ENCODE measurements at regions not wholly inside any gene's neighbourhood (a gene's known extent, or its start where the extent isn't known, plus 50 kb on each side); places are given as distances from the start of the nearest gene placed in this dataset.

DNA sequence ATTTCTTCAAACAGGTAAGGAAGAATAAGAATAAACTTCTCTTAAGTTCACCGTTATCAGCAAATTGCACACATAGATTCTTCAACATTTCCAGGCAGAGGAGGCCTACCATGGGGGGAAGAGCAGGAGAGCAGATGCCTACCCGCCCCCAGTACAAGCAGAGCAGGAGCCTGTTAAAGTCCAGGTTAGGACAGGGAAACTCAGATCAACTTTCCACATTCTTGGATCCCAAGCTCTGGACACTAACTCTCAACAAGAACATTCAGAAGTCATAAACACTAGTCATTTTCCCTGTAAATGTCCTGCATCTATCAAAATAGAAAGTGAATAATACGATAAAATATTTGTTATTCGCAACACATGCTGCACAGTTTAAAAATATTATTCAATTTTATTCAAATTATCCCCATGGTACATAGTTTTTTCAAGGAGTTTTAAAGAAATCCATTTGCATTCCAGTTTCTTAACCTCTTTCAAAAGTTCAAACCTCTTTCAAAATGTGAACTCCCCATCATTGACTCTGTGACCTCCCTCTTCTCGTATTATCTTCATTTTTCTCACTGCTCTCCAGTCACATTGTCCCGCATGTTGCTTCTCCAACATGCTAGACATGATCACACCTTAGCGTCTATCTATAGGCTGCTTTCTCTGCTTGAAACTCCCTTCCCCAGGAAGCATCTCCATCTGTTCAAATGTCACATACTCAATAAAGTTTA is 185.2 kb upstream of the NEIL3 start:
- DNase-seq (no peak), ATAC-seq (no peak)
- peaks cover 13 to 29% of the 10 kb centered on the region in 2 donors for H3K9me3 Mint-ChIP-seq
- H3K4me1 Mint-ChIP-seq: no peaks in the 10 kb centered on the region
- no peak overlapping the region for H3K4me3 Mint-ChIP-seq
- no peaks in the 10 kb centered on the region for H3K27me3 Mint-ChIP-seq
- no peak overlapping the region for H3K27ac Mint-ChIP-seq

DNA sequence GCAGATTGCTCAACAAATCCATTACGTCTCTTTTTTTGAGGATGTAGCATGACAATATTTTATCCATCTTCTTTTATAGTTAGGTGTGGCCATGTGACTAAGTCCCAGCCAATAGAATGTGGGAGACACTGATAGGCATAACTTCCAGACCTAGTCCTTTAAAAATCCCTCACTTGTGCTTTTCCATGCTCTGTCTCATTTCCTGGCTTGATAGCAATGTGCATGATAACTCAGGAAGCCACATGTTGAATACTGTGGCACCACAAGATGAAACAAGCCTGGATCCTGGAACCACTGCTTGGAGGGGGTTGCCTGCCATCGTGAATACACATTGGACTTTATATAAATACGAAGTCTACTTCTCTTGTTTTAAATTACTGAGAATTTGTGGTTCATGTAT is 184.0 kb upstream of the NEIL3 start:
- H3K4me3 Mint-ChIP-seq: no peak overlapping the region
- DNase-seq: no peak
- ATAC-seq: no peak

DNA sequence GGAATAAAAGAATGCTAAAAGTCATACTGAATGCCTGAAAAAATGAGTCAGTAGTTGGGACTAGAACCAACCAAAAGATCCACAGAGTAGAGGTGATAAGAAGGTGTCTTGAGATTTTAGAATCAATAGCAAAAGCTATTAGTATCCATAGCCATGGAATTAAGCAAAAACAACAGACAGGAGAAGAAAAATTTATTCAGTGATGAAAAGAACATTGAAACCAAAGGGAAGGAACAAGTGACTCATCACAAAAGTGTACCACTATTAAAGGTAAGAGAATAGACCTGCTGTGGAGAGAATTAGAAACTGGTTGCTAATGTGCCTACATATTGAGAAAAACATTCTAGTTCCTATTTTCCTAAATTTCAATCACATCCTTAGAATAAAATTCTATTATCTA is 182.0 kb upstream of the NEIL3 start:
- no peaks in the 10 kb centered on the region for H3K27me3 Mint-ChIP-seq

More for the DNA sequence above, 184.0 kb upstream of the NEIL3 start:
- no peaks in the 10 kb centered on the region for H3K27me3 Mint-ChIP-seq
- no peaks in the 10 kb centered on the region for H3K4me1 Mint-ChIP-seq
- no peak overlapping the region for H3K27ac Mint-ChIP-seq
- H3K9me3 Mint-ChIP-seq: peaks cover 18 to 30% of the 10 kb centered on the region in 2 donors

DNA sequence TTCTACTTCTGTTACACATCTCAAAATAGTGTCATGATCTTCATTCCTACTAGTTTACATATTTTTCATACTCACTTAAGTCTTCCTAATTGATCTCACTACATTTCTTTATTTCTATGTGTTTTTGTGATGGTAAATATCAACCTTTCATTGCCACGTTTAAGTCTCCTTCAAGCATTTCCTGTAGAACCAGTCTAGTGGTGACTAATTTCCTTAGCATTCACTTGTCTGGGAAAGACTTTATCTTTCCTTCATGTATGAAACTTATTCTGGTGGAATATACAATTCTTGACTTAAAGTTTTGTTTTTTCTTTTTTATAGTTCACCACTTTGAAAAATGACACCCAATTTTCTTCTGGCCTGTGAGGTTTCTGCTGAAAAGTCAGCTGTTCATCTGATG is 181.4 kb upstream of the NEIL3 start:
- Mint-ChIP-seq H3K27ac (no peak overlapping the region), H3K4me3 (no peak overlapping the region), H3K4me1 (no peaks in the 10 kb centered on the region), H3K27me3 (no peaks in the 10 kb centered on the region), H3K9me3 (peaks cover 19 to 30% of the 10 kb centered on the region in 2 donors)
- ATAC-seq (no peak), DNase-seq (no peak)

More for the DNA sequence above, 182.0 kb upstream of the NEIL3 start:
- no peaks in the 10 kb centered on the region for H3K4me1 Mint-ChIP-seq
- H3K9me3 Mint-ChIP-seq: peaks cover 19 to 30% of the 10 kb centered on the region in 2 donors
- no peak for ATAC-seq
- H3K27ac Mint-ChIP-seq: peak overlapping the region in 1 of 2 donors; percentile 31
- DNase-seq: no peak
- no peak overlapping the region for H3K4me3 Mint-ChIP-seq

DNA sequence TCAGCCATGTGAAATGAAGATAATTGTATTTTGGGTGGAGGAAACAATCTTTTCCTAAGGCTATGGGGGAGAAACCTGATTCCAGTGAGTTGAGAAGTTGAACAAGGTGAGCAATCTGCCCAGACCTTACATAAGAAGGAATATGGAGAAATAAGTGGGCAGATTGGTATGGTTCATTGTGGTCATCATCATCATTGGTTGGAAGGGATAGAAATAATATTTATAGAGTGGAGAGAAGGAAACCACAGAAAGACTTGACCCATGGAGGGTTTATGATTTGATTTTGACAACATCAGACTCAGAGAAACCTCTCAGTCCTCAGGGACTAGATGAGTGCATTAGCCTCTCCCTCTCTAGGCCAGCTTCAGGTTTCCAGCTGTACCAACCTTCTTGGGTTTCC is 177.9 kb upstream of the NEIL3 start:
- H3K27me3 Mint-ChIP-seq: no peaks in the 10 kb centered on the region
- ATAC-seq (no peak), DNase-seq (no peak)
- peaks cover 19 to 30% of the 10 kb centered on the region in 2 donors for H3K9me3 Mint-ChIP-seq
- no peaks in the 10 kb centered on the region for H3K4me1 Mint-ChIP-seq
- no peak overlapping the region for H3K27ac Mint-ChIP-seq
- no peak overlapping the region for H3K4me3 Mint-ChIP-seq

DNA sequence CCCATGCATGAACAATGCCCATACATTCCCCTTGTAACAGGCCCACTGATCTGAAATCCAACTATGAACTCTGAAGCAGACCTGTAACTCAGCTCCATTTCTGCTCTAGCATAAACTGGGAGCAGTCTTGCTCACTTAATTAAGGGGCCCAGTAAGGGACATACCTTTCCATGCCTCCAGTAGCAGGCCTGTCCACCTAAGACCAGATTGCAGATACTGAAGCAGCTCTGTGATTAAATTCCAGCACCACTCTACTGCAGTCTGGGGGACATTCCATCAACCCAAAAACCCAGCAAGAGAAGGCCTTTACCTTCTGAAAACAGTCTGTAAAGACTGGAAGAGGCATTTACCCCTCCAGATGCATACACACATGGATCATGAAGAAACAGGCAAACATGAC is 162.0 kb upstream of the NEIL3 start:
- no peak for ATAC-seq
- DNase-seq: no peak
- no peaks in the 10 kb centered on the region for H3K9me3 Mint-ChIP-seq
- H3K27me3 Mint-ChIP-seq: no peaks in the 10 kb centered on the region
- no peaks in the 10 kb centered on the region for H3K4me1 Mint-ChIP-seq
- no peak overlapping the region for H3K4me3 Mint-ChIP-seq
- H3K27ac Mint-ChIP-seq: no peak overlapping the region

DNA sequence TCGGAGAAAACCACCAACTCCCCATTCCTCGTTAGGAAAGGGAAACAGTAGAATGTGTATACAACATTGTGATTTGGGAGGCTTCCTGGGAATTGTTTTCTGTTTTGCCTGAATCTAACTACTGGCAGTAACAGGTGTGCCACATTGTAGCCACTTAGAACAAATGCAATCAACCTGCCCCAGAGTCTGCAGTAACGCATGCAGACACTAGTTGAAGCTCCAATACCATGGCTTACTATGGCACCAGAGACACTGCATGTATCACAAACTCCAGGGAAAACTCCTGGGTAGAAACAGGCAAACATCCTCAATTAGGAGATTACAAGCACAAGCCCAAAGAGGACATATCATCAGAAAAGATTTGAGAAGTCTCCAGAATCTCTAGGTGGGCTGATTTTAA is 154.2 kb upstream of the NEIL3 start:
- ATAC-seq (no peak), DNase-seq (no peak)
- Mint-ChIP-seq H3K9me3 (no peaks in the 10 kb centered on the region), H3K27ac (no peak overlapping the region), H3K27me3 (no peaks in the 10 kb centered on the region), H3K4me3 (no peak overlapping the region), H3K4me1 (no peaks in the 10 kb centered on the region)

DNA sequence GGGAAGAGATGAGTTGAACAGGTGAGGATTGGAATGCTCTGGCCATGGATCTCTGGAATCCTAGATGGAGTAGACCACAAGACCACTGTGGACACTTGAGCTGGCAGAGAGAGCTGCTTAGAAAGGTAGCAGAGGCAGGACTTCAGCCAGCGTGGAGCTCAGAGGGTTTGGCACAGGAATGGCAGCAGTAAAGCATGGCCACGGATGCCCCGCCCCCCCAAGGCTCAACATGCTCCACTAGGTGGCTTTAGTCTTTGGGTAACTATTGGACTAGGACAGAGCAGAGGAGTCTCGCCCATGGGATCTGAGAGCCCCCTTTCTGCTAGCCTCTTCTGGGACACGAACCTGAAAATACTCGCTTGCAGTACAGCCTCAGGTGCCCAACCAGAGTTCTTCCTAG is 150.1 kb upstream of the NEIL3 start:
- H3K4me3 Mint-ChIP-seq: no peak overlapping the region
- DNase-seq (no peak), ATAC-seq (no peak)
- no peaks in the 10 kb centered on the region for H3K27me3 Mint-ChIP-seq
- no peaks in the 10 kb centered on the region for H3K9me3 Mint-ChIP-seq
- H3K27ac Mint-ChIP-seq: no peak overlapping the region
- no peaks in the 10 kb centered on the region for H3K4me1 Mint-ChIP-seq

DNA sequence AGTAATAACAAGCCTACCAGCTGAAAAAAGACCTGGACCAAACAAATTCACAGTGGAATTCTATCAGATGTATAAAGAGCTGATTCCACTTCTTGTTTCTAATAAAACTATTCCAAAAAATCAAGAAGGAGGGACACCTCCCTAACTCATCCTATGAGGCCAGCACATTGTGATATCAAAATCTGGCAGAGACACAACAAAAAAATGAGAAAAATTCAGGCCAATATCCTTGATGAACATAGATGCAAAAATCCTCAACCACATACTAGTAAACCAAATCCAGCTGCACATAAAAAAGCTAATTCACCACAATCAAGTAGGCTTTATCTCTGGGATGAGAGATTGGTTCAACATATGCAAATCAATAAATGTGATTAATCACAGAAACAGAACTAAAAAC is 147.9 kb upstream of the NEIL3 start:
- Mint-ChIP-seq H3K27ac (no peak overlapping the region), H3K4me1 (no peaks in the 10 kb centered on the region), H3K4me3 (no peak overlapping the region), H3K27me3 (no peaks in the 10 kb centered on the region), H3K9me3 (no peaks in the 10 kb centered on the region)
- DNase-seq (no peak), ATAC-seq (no peak)

DNA sequence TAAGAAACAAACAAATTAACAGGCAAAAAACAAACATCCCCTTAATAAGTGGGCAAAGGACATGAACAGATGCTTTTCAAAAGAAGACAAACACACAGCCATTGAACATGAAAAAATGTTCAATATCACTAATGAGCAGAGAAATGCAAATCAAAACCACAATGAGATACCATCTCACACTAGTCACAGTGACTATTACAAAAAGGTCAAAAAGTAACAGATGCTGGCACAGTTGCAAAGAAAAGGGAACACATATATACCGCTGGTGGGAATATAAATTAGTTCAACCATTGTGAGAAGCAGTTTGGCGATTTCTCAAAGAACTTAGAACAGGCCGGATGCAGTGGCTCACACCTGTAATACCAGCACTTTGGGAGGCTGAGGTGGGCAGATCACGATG is 146.1 kb upstream of the NEIL3 start:
- ATAC-seq (no peak), DNase-seq (no peak)
- H3K27ac Mint-ChIP-seq: no peak overlapping the region
- no peaks in the 10 kb centered on the region for H3K9me3 Mint-ChIP-seq
- no peak overlapping the region for H3K4me3 Mint-ChIP-seq
- H3K27me3 Mint-ChIP-seq: no peaks in the 10 kb centered on the region
- no peaks in the 10 kb centered on the region for H3K4me1 Mint-ChIP-seq

DNA sequence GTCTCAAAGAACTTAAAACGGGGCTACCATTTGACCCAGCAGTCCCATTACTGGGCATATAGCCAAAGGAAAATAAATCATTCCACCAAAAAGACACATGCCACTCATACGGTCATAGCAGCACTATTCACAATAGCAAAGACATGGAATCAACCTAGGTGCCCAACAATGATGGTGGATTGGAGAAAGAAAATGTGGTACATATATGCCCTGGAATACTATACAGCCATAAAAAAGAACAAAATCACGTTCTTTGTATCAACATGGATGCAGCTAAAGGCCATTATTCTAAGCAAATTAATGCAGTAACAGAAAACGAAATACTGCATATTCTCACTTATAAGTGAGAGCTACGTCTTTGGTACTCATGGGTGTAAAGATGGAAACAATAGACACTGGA is 138.1 kb upstream of the NEIL3 start:
- H3K9me3 Mint-ChIP-seq: no peaks in the 10 kb centered on the region
- DNase-seq (no peak), ATAC-seq (no peak)
- no peaks in the 10 kb centered on the region for H3K27me3 Mint-ChIP-seq
- H3K27ac Mint-ChIP-seq: no peak overlapping the region
- H3K4me1 Mint-ChIP-seq: no peaks in the 10 kb centered on the region
- H3K4me3 Mint-ChIP-seq: no peak overlapping the region

DNA sequence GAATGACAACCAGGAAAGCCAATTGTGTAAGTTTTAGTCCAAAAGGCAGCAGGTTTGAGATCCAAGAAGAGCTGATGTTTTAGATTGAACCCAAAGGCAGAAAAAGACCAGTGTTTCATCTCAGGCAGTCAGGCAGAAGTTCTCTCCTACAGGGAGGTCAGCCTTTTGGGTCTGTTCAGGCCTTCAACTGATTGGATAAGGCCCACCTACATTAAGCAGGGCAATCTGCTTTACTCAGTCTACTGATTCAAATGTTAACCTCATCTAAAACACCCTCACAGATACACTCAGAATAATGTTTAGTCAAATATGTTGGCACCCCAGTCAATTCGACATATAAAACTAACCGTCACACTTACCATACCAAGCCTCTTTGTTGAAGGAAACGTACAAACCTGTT is 134.2 kb upstream of the NEIL3 start:
- H3K27me3 Mint-ChIP-seq: no peaks in the 10 kb centered on the region
- no peak for ATAC-seq

DNA sequence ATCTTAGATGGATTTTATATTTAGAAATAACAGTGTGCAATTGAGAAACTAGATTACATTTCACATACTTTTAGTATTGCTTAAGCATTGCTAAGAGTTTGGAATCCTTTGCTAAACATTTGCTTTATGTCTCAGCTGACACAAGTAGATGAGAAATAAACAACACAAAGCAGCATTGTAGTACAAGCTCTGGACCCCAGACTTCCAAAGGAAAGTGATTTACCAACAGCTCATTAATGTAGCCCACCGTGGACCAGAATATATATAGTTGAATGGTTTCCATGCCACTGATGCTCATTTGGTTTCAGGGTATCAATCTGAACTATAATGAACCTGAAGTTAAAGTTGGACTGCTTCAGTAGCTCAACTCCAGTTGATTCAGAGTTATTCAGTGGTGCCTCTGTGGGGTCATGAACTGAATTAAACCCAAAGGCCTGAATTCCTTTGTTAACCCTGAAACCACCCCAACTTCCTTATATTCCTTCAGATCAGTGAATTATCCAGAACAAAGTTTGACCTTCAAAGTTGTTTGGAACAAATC is 132.1 kb upstream of the NEIL3 start:
- H3K27me3 Mint-ChIP-seq: no peaks in the 10 kb centered on the region
- DNase-seq: no peak
- peaks cover 0 to 6% of the 10 kb centered on the region in 2 donors for H3K9me3 Mint-ChIP-seq
- no peak for ATAC-seq
- no peaks in the 10 kb centered on the region for H3K4me1 Mint-ChIP-seq
- H3K4me3 Mint-ChIP-seq: no peak overlapping the region
- H3K27ac Mint-ChIP-seq: no peak overlapping the region

More for the DNA sequence above, 134.2 kb upstream of the NEIL3 start:
- no peak overlapping the region for H3K27ac Mint-ChIP-seq
- H3K9me3 Mint-ChIP-seq: peaks cover 0 to 6% of the 10 kb centered on the region in 2 donors
- no peaks in the 10 kb centered on the region for H3K4me1 Mint-ChIP-seq
- DNase-seq: no peak
- no peak overlapping the region for H3K4me3 Mint-ChIP-seq

DNA sequence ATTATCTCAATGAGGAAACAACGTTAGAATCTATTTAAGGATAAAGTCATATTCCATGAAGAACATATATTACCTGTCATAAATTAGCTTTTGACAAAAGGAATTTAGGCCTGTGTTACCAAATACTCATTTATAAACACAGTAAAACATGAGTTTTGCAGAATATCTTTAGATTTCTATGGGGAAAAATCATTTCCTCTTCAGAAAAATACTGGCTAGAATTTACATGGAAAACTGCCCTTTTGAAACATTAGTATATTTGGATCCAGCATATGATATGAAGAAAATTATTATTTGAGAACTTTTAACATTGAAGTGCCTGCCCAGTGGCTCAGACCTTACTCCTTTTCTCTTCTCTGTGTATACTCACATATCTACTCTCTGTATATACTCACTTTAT is 131.4 kb upstream of the NEIL3 start:
- ATAC-seq: no peak
- no peaks in the 10 kb centered on the region for H3K4me1 Mint-ChIP-seq
- H3K27me3 Mint-ChIP-seq: no peaks in the 10 kb centered on the region
- peaks cover 0 to 6% of the 10 kb centered on the region in 2 donors for H3K9me3 Mint-ChIP-seq
- no peak overlapping the region for H3K27ac Mint-ChIP-seq
- no peak for DNase-seq
- H3K4me3 Mint-ChIP-seq: no peak overlapping the region

DNA sequence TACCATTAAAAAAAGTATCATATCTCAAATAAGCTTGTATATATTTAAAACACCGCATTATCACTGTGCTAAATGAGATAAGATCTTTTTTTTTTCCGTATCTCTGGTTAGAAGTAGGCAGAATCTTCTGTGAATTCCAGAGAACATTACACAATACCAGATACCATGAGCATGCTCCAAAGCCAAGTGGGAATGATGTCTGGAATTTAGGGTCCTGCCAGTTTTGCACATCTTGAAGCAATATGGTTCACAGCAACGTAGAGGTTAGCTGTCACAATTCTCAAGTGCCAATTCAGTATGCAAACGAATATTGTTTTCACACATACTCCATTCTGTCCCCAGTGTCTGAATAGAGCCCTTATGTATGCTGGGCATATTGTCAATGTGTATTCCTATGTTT is 127.5 kb upstream of the NEIL3 start:
- Mint-ChIP-seq H3K27ac (no peak overlapping the region), H3K4me3 (no peak overlapping the region), H3K27me3 (no peaks in the 10 kb centered on the region)

DNA sequence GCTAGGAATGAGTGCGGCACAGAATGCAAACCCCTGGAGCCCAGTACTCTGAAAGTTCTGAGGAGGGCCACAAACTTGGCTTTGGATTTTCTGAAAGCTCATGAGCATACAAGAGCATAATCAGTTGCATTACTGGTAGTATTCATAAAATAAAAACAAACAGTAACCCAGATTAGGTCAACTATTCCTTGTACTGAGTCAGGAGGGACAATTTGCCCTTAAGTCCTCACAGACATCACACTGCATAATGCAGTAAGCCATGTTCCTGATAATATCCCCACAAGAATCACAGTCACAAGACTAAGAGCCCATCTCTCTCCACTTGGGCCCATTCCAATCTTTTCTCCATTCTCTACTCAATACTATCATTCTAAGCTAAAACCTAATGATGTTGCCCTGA is 126.9 kb upstream of the NEIL3 start:
- ATAC-seq (no peak), DNase-seq (no peak)
- H3K27ac Mint-ChIP-seq: no peak overlapping the region
- no peaks in the 10 kb centered on the region for H3K27me3 Mint-ChIP-seq
- peaks cover 0 to 6% of the 10 kb centered on the region in 2 donors for H3K9me3 Mint-ChIP-seq
- H3K4me1 Mint-ChIP-seq: no peaks in the 10 kb centered on the region
- no peak overlapping the region for H3K4me3 Mint-ChIP-seq

More for the DNA sequence above, 127.5 kb upstream of the NEIL3 start:
- Mint-ChIP-seq H3K9me3 (peaks cover 0 to 6% of the 10 kb centered on the region in 2 donors), H3K4me1 (no peaks in the 10 kb centered on the region)
- ATAC-seq: no peak
- no peak for DNase-seq

DNA sequence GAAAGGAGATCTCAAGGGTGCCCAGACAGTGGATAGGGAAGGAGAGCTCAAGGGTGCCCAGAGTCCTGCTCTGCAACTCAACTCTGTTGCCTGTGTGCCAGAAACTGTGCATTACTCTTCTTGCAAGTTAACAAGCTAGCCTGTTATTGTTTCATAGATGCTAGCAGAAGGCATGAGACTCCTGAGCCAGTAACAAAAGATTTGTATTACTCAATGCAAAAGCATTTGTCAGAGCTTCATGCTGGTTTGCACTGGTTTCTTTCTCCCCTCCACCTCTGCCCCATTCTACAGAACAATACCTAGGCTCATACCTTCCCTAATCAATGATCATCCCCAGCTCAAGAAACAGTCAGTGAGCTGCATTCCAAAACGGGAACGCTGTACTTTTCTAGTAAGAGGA is 124.5 kb upstream of the NEIL3 start:
- Mint-ChIP-seq H3K4me3 (no peak overlapping the region), H3K4me1 (no peaks in the 10 kb centered on the region), H3K9me3 (no peaks in the 10 kb centered on the region), H3K27me3 (no peaks in the 10 kb centered on the region), H3K27ac (no peak overlapping the region)
- DNase-seq (no peak), ATAC-seq (peak; percentile 20)

Data from stimulated activated naive CD8-positive, alpha-beta T cell treated with anti-CD3 and anti-CD28 coated beads, Interleukin-15, amount 100 ng/mL, for 72 hours (primary cell).